ENCODE measurements at regions not wholly inside any gene's neighbourhood (a gene's known extent, or its start where the extent isn't known, plus 50 kb on each side); places are given as distances from the start of the nearest gene placed in this dataset.

- TF ChIP-seq CTCF (IDR thresholded peaks at IDR 0.05; ENCODE audit: low read depth, low read length, poor library complexity, severe bottlenecking), result no peak
- no peak for TF ChIP-seq EZH2phosphoT487 (IDR thresholded peaks at IDR 0.05; ENCODE audit: borderline replicate concordance, low read length)
Observed at GRCh38 chr2:235160281-235160810, 208.5 kb downstream of the SH3BP4 start.

Measured in DOHH2 (cell line).